GM12878 (cell line): ENCODE measurements at regions not wholly inside any gene's neighbourhood (a gene's known extent, or its start where the extent isn't known, plus 50 kb on each side); places are given as distances from the start of the nearest gene placed in this dataset.

Experiments
- ATAC-seq: fragments of 200-7000 bp; cut with Tn5 transposase; 3 replicates; pipeline ENCODE4 v1.9.1; 2020; ENCODE audit warnings: mild to moderate bottlenecking, moderate library complexity
- BruUV-seq: library from RNA; stranded (reverse); fragments of 400-500 nt; replicated peaks from 2 replicates; lab custom pipeline; 2021; lab: Mats Ljungman, UMichigan
- CTCF ChIA-PET: fragments of 300-600 bp; sonication (Branson Sonifier 250); formaldehyde crosslinking; extraction: SDS; loops from one replicate; lab custom pipeline; 2021; ENCODE audit warnings: inconsistent platforms; lab: Yijun Ruan, JAX
- POLR2A ChIA-PET: fragments of 350-600 bp; formaldehyde crosslinking; extraction: SDS; loops from one replicate; lab custom pipeline; 2021; ENCODE audit warnings: inconsistent platforms; lab: Charles Lee
- RAD21 ChIA-PET: fragments of 300-600 bp; sonication (Branson Sonifier 250); formaldehyde crosslinking; loops from one replicate; lab custom pipeline; 2023; ENCODE audit warnings: antibody characterized with exemption; ENCODE audit not compliant: unreplicated experiment; lab: Charles Lee
- SMC1A ChIA-PET: fragments of 300-600 bp; sonication (Branson Sonifier 250); formaldehyde crosslinking; loops from one replicate; lab custom pipeline; 2023; ENCODE audit not compliant: unreplicated experiment, uncharacterized antibody; lab: Charles Lee
- DNase-seq: peaks from one replicate; pipeline ENCODE4 v3.0.0-alpha.2; 2011; ENCODE audit warnings: low read depth, low spot score
- FAIRE-seq: peaks from 3 replicates; lab custom pipeline; 2011; peaks lifted over from hg19 to GRCh38; lab: Jason Lieb, UNC
- H2AFZ ChIP-seq: 2 replicates; pipeline ENCODE4 v1.6.0; 2011; ENCODE audit warnings: low read depth, low read length, control low read depth; ENCODE audit not compliant: control insufficient read depth
- H3K27ac ChIP-seq: 2 replicates; pipeline ENCODE4 v1.5.1; 2011; ENCODE audit warnings: control low read depth; ENCODE audit not compliant: control insufficient read depth, insufficient read depth
- H3K27me3 ChIP-seq, 2 experiments: replicated peaks in 1 of 2; 2 replicates each; pipeline versions ENCODE4 v1.6.0 to v1.6.1; 2011; ENCODE audit warnings: low read length in 1 of 2; ENCODE audit not compliant: control insufficient read depth in 2 of 2, insufficient read depth in 2 of 2
- H3K36me3 ChIP-seq, 2 experiments: 2 replicates each; pipeline ENCODE4 v1.5.1; 2011; ENCODE audit warnings: low read length in 1 of 2; ENCODE audit not compliant: control insufficient read depth in 2 of 2, insufficient read depth in 2 of 2
- H3K4me1 ChIP-seq: 2 replicates; pipeline ENCODE4 v1.6.1; 2011; ENCODE audit warnings: mild to moderate bottlenecking, low read length, moderate library complexity, mixed read lengths; ENCODE audit not compliant: control insufficient read depth, insufficient read depth
- H3K4me2 ChIP-seq: 2 replicates; pipeline ENCODE4 v1.6.0; 2011; ENCODE audit warnings: control low read depth; ENCODE audit not compliant: control insufficient read depth, insufficient read depth
- H3K4me3 ChIP-seq: fragments of 200-600 bp; sonication (generic); 2 replicates; pipeline ENCODE4 v1.5.1; 2016
- H3K79me2 ChIP-seq: 2 replicates; pipeline ENCODE4 v1.6.0; 2011; ENCODE audit warnings: low read length; ENCODE audit not compliant: control insufficient read depth, insufficient read depth
- H3K9ac ChIP-seq: 2 replicates; pipeline ENCODE4 v1.8.0; 2011; ENCODE audit warnings: low read length, control low read depth, mixed read lengths; ENCODE audit not compliant: control insufficient read depth, insufficient read depth
- H3K9me3 ChIP-seq: replicated peaks from 3 replicates; pipeline ENCODE4 v1.5.1; 2011; ENCODE audit warnings: mild to moderate bottlenecking, low read length; ENCODE audit not compliant: control insufficient read depth, insufficient read depth
- H4K20me1 ChIP-seq: 2 replicates; pipeline ENCODE4 v1.6.0; 2011; ENCODE audit not compliant: control insufficient read depth, insufficient read depth
- ASH2L ChIP-seq: fragments of 300-600, 200-600 bp; sonication (generic); IDR thresholded peaks from 2 replicates; pipeline ENCODE4 v1.6.1; 2017; ENCODE audit warnings: low read depth, mild to moderate bottlenecking, borderline replicate concordance
- BMI1 ChIP-seq: fragments of 450-650 bp; IDR thresholded peaks from 2 replicates; pipeline ENCODE4 v1.6.1; 2016; ENCODE audit warnings: mild to moderate bottlenecking, moderate library complexity, borderline replicate concordance
- CBX3 ChIP-seq: fragments of 200-600 bp; sonication (generic); IDR thresholded peaks from 2 replicates; pipeline ENCODE4 v1.6.1; 2016; ENCODE audit warnings: low read depth, borderline replicate concordance
- EZH2 ChIP-seq: IDR thresholded peaks from 2 replicates; pipeline ENCODE4 v1.6.1; 2012; ENCODE audit warnings: low read depth, mild to moderate bottlenecking, control low read depth, inconsistent platforms, low read length, borderline replicate concordance; ENCODE audit not compliant: control insufficient read depth
- HCFC1 ChIP-seq: fragments of 150-350 bp; IDR thresholded peaks from 2 replicates; pipeline ENCODE4 v1.6.1; 2014; ENCODE audit warnings: low read length
- KDM1A ChIP-seq: fragments of 200-600 bp; sonication (generic); IDR thresholded peaks from 2 replicates; pipeline ENCODE4 v1.6.1; 2016; ENCODE audit warnings: borderline replicate concordance
- NFIC ChIP-seq: IDR thresholded peaks from 2 replicates; pipeline ENCODE4 v1.6.1; 2012; ENCODE audit warnings: low read depth, mild to moderate bottlenecking, inconsistent platforms, low read length, moderate library complexity
- RBBP5 ChIP-seq: fragments of 200-600 bp; sonication (generic); conservative IDR thresholded peaks from 2 replicates; pipeline ENCODE4 v1.6.1; 2016
- SIX5 ChIP-seq: IDR thresholded peaks from 2 replicates; pipeline ENCODE4 v1.6.1; 2011; ENCODE audit warnings: mild to moderate bottlenecking, low read depth, low read length, moderate library complexity; ENCODE audit not compliant: severe bottlenecking
- SPI1 ChIP-seq: IDR thresholded peaks from 2 replicates; pipeline ENCODE4 v1.6.1; 2011; ENCODE audit warnings: low read depth, mild to moderate bottlenecking, low read length, moderate library complexity, borderline replicate concordance; ENCODE audit not compliant: insufficient read depth
- SUPT20H ChIP-seq: IDR thresholded peaks from 2 replicates; pipeline ENCODE4 v1.6.1; 2011; ENCODE audit warnings: low read depth, mild to moderate bottlenecking, low read length, moderate library complexity, borderline replicate concordance; ENCODE audit not compliant: control insufficient read depth
- SUZ12 ChIP-seq: fragments of 200-600 bp; sonication (generic); IDR thresholded peaks from one replicate; pipeline ENCODE4 v1.6.1; 2018; ENCODE audit warnings: antibody characterized with exemption, mild to moderate bottlenecking; ENCODE audit not compliant: unreplicated experiment
- TCF12 ChIP-seq: IDR thresholded peaks from 2 replicates; pipeline ENCODE4 v1.6.1; 2011; ENCODE audit warnings: low read depth, mild to moderate bottlenecking, low read length
- ZNF217 ChIP-seq: fragments of 450-650 bp; IDR thresholded peaks from 2 replicates; pipeline ENCODE4 v1.6.1; 2017; ENCODE audit warnings: antibody characterized with exemption, mild to moderate bottlenecking
- WGBS: methylation state at CpG from one replicate; pipeline ENCODE4 v1.1.6; 2016; ENCODE audit warnings: low lambda C conversion rate; ENCODE audit not compliant: insufficient replicate concordance, insufficient coverage; ENCODE audit errors: missing lambda C conversion rate; 5-methylcytosine and 5-hydroxymethylcytosine counted together
- in situ Hi-C: fragments of 300-500 bp; cut with MboI; formaldehyde crosslinking; loops from 9 replicates; pipeline ENCODE4 v1.14.3; 2018; ENCODE audit warnings: mixed read lengths
- intact Hi-C: fragments of 100-400 bp; cut with micrococcal nuclease; formaldehyde crosslinking; loops from one replicate; pipeline ENCODE4 v1.14.2; 2022; ENCODE audit not compliant: unreplicated experiment
- TF ChIP-seq, protein P1 (sequence below): fragments of 450-650 bp; IDR thresholded peaks from 2 replicates; pipeline ENCODE4 v1.6.1; 2017; ENCODE audit warnings: mild to moderate bottlenecking, low read depth, inconsistent platforms; ENCODE audit not compliant: poor library complexity, severe bottlenecking
- TF ChIP-seq, protein P2 (sequence below): IDR thresholded peaks from 2 replicates; pipeline ENCODE4 v1.6.1; 2011; ENCODE audit warnings: borderline replicate concordance, low read depth, mild to moderate bottlenecking, moderate library complexity, low read length; ENCODE audit not compliant: insufficient read depth, poor library complexity, severe bottlenecking
- TF ChIP-seq, protein P3 (sequence below): IDR thresholded peaks from 2 replicates; pipeline ENCODE4 v1.6.1; 2011; ENCODE audit warnings: borderline replicate concordance, low read depth, mild to moderate bottlenecking, moderate library complexity, mixed read lengths, low read length; ENCODE audit not compliant: insufficient read depth; ENCODE audit errors: extremely low read length

DNA sequence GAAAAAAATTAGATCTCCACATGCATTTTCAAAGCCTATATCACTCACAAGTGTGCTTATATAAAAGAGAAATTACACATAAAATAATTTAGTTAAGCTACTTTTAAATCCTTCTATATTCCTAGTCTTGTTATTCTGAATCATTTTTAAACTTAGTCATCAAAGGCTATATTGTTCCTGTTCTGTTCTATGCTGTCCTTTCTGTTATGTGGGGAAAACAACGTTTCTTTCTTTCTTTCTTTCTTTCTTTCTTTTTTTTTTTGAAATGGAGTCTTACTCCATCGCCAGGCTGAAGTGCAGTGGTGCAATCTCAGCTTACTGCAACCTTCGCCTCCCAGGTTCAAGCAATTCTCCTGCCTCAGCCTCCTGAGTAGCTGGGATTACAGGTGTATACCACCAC is 389.2 kb upstream of the FTMT start:
- SMC1A ChIA-PET, result no interaction called here
- 10% methylated on average over 3 of the region's 3 CpGs for WGBS
- RAD21 ChIA-PET, result no interaction called here
- FAIRE-seq (no peak), ATAC-seq (no peak), DNase-seq (no peak)
- Histone ChIP-seq H2AFZ (no peak overlapping the region), H3K4me3 (no peak overlapping the region), H3K4me2 (no peak overlapping the region), H3K4me1 (no peaks in the 10 kb centered on the region), H3K9me3 (no peaks in the 10 kb centered on the region), H3K79me2 (no peaks in the 10 kb centered on the region), H4K20me1 (no peaks in the 10 kb centered on the region), H3K27me3 (no peaks in the 10 kb centered on the region), H3K9ac (no peak overlapping the region), H3K36me3 (no peaks in the 10 kb centered on the region), H3K27ac (no peak overlapping the region)
- intact Hi-C loops (no loop called here), in situ Hi-C loops (no loop called here)
- no TSS peak for BruUV-seq
- POLR2A ChIA-PET, result no interaction called here
- TF ChIP-seq SUZ12 (no peak), CBX3 (no peak), NFIC (no peak), EZH2 (no peak), BMI1 (no peak), ASH2L (no peak), ZNF217 (no peak), SPI1 (no peak), KDM1A (no peak), HCFC1 (no peak), RBBP5 (no peak), SIX5 (no peak), TCF12 (no peak), SUPT20H (no peak)
- TF ChIP-seq, protein P1, sequence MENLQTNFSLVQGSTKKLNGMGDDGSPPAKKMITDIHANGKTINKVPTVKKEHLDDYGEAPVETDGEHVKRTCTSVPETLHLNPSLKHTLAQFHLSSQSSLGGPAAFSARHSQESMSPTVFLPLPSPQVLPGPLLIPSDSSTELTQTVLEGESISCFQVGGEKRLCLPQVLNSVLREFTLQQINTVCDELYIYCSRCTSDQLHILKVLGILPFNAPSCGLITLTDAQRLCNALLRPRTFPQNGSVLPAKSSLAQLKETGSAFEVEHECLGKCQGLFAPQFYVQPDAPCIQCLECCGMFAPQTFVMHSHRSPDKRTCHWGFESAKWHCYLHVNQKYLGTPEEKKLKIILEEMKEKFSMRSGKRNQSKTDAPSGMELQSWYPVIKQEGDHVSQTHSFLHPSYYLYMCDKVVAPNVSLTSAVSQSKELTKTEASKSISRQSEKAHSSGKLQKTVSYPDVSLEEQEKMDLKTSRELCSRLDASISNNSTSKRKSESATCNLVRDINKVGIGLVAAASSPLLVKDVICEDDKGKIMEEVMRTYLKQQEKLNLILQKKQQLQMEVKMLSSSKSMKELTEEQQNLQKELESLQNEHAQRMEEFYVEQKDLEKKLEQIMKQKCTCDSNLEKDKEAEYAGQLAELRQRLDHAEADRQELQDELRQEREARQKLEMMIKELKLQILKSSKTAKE, result no peak
- TF ChIP-seq, protein P2, sequence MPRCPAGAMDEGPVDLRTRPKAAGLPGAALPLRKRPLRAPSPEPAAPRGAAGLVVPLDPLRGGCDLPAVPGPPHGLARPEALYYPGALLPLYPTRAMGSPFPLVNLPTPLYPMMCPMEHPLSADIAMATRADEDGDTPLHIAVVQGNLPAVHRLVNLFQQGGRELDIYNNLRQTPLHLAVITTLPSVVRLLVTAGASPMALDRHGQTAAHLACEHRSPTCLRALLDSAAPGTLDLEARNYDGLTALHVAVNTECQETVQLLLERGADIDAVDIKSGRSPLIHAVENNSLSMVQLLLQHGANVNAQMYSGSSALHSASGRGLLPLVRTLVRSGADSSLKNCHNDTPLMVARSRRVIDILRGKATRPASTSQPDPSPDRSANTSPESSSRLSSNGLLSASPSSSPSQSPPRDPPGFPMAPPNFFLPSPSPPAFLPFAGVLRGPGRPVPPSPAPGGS, result no peak
- TF ChIP-seq, protein P3, sequence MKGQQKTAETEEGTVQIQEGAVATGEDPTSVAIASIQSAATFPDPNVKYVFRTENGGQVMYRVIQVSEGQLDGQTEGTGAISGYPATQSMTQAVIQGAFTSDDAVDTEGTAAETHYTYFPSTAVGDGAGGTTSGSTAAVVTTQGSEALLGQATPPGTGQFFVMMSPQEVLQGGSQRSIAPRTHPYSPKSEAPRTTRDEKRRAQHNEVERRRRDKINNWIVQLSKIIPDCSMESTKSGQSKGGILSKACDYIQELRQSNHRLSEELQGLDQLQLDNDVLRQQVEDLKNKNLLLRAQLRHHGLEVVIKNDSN, result no peak
- CTCF ChIA-PET, result no interaction called here
